ENCODE measurements at regions not wholly inside any gene's neighbourhood (a gene's known extent, or its start where the extent isn't known, plus 50 kb on each side); places are given as distances from the start of the nearest gene placed in this dataset.

DNA sequence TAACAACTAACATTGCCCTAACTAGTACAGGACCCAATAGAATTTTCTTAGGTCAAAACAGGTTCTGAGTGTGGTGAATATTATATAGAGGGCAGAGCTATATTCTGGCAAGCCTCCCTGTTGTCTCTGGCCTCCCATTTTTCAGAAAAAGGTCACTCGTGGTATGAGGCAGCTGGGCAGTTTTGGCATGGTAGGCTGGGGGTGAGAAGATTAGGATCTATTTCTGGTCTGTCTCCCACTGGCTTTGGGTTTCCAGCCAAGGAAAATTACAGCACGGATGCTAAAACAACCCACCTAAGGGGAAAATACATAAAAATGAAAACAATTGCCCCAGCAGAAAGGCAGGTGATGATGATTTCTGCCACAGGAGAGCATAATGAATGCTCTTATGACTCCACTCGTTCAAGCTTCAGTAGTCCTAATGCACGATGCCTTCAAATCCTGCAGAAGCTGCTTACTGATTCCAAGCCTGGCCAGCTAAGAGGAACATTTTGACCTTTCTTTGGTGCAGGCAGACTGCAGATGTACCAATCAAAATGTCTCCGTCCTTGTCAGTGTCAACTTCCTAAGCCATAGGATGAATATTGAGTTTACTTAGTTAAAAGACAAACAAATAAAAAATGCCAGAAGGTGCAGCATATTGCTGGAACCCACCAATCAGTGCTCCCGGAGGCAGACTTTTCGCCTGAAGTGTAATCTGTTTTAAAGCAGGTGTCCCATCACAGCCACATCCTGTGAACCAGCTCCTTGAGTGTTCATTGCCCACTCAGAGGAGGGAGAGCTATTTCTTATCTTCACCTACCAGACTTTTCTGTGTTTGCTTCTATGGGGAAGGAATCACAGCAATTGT lies 435.4 kb downstream of the ZSWIM6 start:
- TF ChIP-seq TAF1 (conservative IDR thresholded peaks at IDR 0.05) (no peak), EGR1 (IDR thresholded peaks at IDR 0.05; ENCODE audit: low read depth in 2 of 2) (no peak), NR2F2 (IDR thresholded peaks at IDR 0.05) (no peak), RAD21 (IDR thresholded peaks at IDR 0.05) (no peak), SP1 (IDR thresholded peaks at IDR 0.05) (no peak), HNF4G (IDR thresholded peaks at IDR 0.05) (no peak), HNF4A (conservative IDR thresholded peaks at IDR 0.05) (no peak)
- TF ChIP-seq, protein P1, sequence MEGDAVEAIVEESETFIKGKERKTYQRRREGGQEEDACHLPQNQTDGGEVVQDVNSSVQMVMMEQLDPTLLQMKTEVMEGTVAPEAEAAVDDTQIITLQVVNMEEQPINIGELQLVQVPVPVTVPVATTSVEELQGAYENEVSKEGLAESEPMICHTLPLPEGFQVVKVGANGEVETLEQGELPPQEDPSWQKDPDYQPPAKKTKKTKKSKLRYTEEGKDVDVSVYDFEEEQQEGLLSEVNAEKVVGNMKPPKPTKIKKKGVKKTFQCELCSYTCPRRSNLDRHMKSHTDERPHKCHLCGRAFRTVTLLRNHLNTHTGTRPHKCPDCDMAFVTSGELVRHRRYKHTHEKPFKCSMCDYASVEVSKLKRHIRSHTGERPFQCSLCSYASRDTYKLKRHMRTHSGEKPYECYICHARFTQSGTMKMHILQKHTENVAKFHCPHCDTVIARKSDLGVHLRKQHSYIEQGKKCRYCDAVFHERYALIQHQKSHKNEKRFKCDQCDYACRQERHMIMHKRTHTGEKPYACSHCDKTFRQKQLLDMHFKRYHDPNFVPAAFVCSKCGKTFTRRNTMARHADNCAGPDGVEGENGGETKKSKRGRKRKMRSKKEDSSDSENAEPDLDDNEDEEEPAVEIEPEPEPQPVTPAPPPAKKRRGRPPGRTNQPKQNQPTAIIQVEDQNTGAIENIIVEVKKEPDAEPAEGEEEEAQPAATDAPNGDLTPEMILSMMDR (IDR thresholded peaks at IDR 0.05; ENCODE audit: low read depth, low read length, missing input control), result no peak
- TF ChIP-seq, protein P2, sequence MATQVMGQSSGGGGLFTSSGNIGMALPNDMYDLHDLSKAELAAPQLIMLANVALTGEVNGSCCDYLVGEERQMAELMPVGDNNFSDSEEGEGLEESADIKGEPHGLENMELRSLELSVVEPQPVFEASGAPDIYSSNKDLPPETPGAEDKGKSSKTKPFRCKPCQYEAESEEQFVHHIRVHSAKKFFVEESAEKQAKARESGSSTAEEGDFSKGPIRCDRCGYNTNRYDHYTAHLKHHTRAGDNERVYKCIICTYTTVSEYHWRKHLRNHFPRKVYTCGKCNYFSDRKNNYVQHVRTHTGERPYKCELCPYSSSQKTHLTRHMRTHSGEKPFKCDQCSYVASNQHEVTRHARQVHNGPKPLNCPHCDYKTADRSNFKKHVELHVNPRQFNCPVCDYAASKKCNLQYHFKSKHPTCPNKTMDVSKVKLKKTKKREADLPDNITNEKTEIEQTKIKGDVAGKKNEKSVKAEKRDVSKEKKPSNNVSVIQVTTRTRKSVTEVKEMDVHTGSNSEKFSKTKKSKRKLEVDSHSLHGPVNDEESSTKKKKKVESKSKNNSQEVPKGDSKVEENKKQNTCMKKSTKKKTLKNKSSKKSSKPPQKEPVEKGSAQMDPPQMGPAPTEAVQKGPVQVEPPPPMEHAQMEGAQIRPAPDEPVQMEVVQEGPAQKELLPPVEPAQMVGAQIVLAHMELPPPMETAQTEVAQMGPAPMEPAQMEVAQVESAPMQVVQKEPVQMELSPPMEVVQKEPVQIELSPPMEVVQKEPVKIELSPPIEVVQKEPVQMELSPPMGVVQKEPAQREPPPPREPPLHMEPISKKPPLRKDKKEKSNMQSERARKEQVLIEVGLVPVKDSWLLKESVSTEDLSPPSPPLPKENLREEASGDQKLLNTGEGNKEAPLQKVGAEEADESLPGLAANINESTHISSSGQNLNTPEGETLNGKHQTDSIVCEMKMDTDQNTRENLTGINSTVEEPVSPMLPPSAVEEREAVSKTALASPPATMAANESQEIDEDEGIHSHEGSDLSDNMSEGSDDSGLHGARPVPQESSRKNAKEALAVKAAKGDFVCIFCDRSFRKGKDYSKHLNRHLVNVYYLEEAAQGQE (IDR thresholded peaks at IDR 0.05), result no peak
